ENCODE measurements at regions not wholly inside any gene's neighbourhood (a gene's known extent, or its start where the extent isn't known, plus 50 kb on each side); places are given as distances from the start of the nearest gene placed in this dataset.
A peak's percentile ranks its signal among the peaks of the same experiment; 100 is the strongest.

GRCh38 chr2:18422432-18423165 lies 137.9 kb downstream of the RDH14 start:
- DNase-seq = no peak

DNA sequence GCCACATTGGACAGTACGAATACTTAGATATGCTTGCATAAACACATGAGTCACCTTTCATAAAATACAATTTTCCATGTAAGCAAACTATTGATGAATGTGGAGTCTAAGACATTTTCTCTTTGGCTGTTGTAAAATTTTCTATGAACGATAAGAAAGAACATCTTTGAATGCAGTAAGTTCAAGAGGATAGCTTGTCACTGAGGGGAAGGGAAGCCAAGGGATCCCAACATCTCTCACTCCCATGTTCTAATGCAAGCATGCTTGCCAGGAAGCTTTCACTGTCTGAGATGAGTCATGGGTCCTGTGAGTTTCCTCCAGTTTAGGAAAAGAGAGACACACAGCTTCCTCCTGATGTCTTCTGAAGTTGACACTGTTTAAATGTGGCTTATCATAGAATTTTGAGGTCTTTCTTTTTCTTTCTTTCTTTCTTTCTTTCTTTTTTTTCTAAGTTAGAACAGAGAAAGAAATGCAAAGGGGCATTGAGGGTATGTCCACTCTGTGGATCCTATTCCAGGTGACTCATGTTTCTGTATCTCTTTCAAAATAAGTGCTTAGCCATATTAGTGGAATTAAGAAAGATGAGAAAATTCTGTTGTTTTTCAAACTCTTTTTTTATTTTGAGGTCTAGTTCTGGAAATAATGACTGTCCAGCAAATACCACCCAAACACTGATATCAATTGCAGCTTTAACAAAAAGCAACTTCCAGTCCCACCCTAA lies 146.6 kb downstream of the RDH14 start:
- no peak for DNase-seq

DNA sequence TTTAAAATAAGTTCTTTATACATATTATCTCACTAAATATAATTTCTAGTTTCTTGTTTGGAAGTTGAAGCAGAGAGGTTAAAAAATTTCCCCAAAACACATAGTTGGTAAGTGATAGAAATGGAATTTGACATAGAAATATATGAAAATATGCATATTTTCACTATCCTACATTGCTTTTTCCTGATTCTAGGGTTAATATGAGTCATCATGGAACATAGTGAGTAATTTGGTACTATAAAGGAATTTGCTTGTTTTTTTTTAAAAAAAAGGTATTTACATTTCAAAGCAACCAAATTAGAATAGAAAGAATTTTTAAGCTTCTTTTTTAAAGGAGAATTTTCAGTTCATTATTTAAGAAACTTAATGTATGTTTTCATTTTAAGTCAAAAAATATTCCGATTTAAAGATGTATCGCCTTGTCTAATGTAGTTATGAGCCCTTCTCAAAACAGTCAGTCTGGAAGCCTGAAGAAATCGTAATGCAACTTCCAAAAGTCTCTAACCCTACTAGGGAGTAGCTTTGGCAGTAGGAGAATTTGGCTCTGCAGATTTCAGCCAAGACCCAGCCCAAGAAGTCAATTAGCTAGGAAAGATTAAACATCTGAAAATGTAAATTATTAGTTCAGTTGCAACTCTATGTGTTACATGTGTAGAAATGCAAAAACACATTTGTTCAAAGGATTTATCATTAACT lies 147.3 kb downstream of the RDH14 start:
- no peak for DNase-seq

- DNase-seq = no peak
These were observed 148.8 kb downstream of the RDH14 start for GRCh38 chr2:18411626-18412025.

DNA sequence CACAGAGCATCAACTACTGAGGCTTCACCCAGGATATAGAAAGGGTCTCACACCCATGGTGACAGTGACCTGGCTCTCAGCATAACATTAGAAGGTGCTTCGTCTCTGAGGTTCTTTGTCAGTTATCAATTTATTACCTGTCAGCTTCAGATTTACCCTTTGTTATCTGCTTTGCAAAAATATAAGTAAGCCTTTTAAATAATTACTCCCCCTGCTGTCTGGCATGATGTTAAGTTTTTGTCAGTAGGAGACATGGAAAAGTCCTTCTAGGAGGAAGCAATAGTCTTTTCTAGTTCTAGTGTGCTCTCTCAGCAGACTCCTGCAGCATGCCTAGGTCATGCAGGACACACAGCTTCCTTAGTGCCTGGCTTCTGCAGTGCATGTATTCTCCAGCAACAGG lies 149.9 kb downstream of the RDH14 start:
- no peak for DNase-seq

GRCh38 chr2:18408638-18409037 lies 151.8 kb downstream of the RDH14 start:
- DNase-seq = no peak

GRCh38 chr2:18406219-18406618 lies 154.2 kb downstream of the RDH14 start:
- no peak for DNase-seq

DNA sequence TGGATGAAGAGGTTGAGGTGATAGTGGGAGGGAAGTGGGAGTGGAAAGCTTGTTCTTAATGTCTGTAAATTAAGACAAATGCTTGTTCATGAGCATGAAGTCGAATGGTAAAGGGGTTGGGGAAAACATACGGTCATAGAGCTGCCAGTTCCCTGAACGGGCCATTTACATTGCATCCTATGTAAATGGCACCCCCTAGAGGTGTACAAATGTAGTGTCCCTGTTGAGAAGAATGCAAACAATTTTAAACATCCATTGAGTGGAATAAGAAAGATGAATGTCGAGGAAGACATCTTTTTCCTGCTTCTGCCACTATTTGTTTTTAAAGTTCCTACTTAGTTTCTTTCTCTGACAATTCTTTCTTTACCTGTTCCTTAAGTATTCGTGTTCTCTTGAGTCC lies 155.7 kb downstream of the RDH14 start:
- no peak for DNase-seq

- no peak for DNase-seq
These were observed 156.4 kb downstream of the RDH14 start for GRCh38 chr2:18403921-18404522.

- DNase-seq = no peak
These were observed 157.6 kb downstream of the RDH14 start for GRCh38 chr2:18402831-18403230.

GRCh38 chr2:18401471-18401870 lies 159.0 kb downstream of the RDH14 start:
- DNase-seq = no peak

- DNase-seq = no peak
These were observed 160.9 kb downstream of the RDH14 start for GRCh38 chr2:18399601-18400000.

DNA sequence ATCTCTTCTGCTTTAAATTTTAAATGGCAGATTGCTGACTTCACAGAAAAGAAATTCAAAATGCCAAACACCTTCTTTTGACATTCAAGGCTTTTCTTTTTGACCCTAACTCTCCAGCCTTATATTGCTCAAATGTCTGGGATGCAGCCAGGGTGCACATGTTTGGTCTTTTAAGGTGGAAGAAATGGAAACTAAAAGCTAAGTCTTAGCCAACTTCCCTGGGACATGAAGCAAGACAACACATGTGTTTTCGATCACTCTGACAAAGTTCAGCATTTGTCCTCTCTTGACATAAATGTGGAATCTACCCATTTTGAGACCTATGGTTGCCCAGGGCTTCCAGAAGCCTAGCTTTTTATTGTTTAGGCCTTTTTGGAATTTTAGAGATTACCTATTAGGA lies 161.6 kb downstream of the RDH14 start:
- DNase-seq = no peak

DNA sequence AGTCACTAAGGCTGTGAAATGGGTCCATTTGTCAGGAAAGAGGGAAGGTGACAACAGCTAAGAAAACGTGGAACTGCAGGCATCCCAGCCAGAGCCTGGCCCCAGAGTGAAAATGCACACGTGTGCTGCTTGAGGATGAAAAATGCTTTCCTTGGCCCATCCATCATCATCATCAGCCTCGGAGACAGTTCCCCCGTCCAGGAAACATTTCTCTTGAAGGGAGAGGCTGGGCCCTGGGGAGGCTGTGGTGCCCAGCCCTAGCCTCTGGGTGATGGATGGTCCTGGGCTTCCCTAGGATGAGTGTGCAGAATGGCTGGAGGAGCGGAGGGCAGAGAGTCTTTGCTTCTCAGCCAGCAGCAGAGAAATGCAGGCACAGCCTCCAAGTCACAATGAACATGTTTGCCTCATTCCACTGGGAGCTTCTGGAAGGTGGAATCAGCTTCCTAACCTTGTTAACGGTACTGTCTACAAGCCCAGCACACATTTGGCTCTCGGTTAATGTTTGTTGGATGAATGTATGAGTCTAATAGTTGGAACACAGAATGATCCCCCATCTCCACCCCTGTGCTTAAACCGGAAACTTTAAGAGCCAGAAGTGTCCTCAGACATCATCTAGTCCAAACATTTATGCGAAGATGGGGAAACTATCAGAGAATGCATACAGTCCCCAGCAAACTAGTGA lies 164.0 kb downstream of the RDH14 start:
- DNase-seq = no peak

GRCh38 chr2:18395555-18395954 lies 164.9 kb downstream of the RDH14 start:
- DNase-seq = no peak

DNA sequence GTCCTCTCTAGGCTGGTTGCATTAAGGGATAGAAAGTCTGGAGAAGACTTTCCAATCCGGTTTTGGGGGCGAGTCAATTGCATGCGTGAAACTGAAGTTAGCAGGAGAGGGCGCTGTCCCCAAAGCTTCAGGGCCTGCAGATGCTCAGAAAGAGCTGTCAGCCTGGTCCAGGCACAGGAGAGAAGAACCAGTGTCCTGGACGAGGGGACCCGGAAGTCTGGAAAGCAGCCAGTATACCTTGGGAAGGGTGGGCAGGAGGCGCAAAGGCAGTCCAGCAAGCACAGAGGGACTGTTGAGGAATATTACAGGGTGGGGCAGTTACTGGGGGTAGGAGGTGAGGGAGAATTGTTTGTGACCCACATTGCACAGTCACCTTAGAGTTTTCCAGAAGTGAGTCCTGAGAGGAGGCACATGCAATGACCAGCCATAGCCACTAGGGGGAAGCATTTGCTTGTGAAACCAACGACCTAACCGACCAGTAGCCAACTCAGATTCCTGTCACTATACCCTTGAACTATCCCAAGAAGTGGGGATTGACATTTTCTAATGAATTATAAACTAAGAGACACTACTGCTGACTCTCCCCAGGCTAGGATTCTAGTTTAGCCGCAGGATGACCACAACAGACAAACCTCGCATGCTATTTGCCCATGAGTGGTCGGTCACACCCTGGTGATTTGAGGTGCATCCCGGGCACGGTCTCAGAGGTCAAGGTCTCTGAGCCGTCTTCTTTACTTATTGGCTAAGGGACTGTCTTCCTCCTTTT lies 172.8 kb downstream of the RDH14 start:
- DNase-seq = peak; percentile 84

DNA sequence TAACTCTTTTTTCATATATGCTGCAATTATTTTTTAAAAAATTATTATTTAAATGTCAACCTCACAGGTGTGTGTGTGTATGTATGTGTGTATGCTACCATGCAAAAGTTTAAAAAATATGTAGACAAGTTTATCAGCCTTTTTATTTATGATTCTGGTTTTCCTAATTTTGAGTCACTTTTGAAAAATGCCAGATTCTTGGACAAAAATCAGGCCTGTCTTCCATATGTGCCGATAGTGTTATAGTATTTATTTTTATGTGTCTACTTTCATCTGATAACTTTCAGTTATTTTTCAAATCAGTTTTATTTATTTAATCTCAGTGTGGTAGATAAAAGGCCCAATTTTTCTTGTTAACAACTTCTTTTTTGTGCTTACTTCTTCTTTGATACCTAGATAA lies 176.2 kb downstream of the RDH14 start:
- no peak for DNase-seq

DNA sequence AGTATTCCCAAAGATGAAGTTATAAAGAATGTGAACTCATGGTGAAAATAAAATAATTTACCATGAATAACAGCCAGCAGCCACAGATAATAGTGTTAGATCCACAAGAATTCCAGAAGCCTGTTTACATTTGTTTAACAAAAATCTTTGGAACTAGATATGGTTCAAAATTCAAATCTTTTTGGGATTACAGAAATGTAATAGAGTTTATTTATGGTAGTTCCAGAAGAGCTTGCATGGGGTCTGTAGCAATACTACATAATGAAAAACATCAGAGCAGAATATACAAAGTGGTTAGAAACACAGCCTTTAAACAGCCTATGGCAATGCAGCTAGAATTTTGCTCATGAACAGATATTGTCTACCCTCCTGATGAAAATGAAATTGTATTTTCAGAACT lies 179.1 kb downstream of the RDH14 start:
- no peak for DNase-seq

DNA sequence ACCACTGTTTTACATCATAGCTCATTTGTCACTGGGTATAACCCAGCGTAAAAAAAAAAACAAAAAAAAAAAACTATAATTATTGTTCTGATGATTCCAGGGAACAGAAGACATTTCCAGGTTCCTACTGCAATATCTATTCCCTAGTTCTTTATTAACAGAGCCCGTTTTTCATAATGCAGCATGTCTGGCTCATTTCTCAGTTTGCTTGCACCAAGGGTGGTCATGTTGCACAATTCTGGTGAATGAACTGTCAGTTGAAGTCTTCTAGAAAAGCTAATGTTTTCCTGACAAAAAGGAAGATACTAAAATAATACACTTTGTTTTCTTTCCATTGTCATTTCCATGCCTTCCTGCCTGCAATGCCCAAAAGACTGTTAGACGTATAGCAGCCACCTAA lies 180.1 kb downstream of the RDH14 start:
- no peak for DNase-seq

- no peak for DNase-seq
These were observed 180.6 kb downstream of the RDH14 start for GRCh38 chr2:18379870-18380269.

DNA sequence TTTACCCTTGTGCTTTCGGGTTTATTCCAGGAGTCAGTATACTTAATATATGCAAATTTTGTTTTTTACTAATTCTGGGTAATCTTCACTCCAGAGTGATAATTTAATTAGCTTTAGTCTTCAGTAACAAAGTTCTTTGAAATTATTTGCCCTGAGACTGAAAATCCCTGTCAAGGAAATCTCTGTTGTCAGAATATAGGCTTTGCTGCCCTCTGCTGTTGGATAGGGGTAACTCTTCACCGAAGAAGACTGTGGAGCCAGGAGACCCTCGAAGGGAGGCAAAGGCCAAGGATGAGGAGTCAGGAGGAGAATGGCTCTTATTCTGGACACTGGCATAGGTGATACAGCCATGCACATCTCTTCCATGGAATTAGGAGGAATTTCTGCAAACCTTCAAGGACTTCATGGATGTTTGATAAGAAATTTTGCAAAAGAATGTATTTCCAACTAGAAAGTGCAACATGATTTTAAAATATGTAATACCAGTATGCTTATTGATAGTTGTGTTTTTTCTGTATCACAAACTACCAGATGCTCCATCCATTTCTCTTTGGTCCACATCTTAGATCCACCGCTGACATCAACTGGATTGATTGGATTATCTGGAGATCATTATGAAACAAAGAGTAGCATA lies 182.3 kb downstream of the RDH14 start:
- DNase-seq = no peak

GRCh38 chr2:18376936-18377335 lies 183.5 kb downstream of the RDH14 start:
- DNase-seq = no peak
